Activated CD4-positive, alpha-beta T cell treated with anti-CD3 and anti-CD28 coated beads for 24 hours (primary cell): ENCODE measurements at regions not wholly inside any gene's neighbourhood (a gene's known extent, or its start where the extent isn't known, plus 50 kb on each side); places are given as distances from the start of the nearest gene placed in this dataset.
"Not testable (repeated sequence)": the region's sequence is repeated elsewhere in the genome, so short reads cannot be mapped to it uniquely, and the experiment has no call there.

ENCODE experiments used
- DNase-seq, 2 donors: peaks; one replicate each; pipeline ENCODE4 v3.0.0-alpha.2; 2020; ENCODE audit warnings: low read depth in 2 of 2

GRCh38 chr12:34303091-34303870 is 281.0 kb downstream of the ALG10 start:
- no peak for DNase-seq

DNA sequence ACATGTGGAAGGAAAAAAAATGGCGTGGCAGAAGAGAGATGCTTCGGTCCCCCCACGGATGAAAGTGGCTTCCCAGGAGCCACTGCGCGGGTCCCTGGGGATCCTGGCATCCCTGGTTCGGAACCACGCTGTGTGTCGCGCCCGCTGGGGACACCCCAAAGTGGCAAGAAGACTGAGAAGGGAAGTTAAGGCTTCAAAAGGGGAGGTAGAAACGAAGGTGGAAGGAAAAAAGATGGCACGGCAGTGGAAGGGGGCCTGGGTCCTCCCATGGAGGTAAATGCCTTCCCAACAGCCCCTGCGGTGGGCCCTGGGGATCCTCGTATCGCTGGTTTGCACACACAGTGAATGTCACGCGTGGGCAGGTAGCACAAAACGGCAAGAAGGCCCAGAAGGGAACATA is 281.7 kb downstream of the ALG10 start:
- no peak for DNase-seq

- no peak for DNase-seq
These were observed 282.2 kb downstream of the ALG10 start for GRCh38 chr12:34304546-34304945.

DNA sequence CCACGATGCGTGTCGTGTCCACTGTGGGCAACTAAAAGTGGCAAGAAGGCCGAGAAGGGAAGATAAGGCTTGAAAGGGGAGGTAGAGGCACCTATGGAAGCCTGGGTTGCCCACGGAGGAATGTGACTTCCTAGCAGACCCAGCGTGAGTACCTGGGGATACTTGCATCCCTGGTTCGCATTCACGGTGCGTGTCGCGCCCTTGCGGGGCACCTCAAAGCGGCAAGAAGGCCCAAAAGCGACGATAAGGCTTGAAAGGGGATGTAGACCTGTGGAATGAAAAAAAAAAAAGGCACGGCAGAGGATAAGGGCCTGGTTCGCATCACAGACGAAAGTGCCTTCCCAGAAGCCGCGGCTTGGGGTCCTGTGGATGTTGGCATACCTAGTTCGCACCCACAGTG is 282.9 kb downstream of the ALG10 start:
- DNase-seq, result no peak

- DNase-seq, result no peak
These were observed 284.0 kb downstream of the ALG10 start for GRCh38 chr12:34306133-34306830.

GRCh38 chr12:34309806-34310804 is 287.8 kb downstream of the ALG10 start:
- DNase-seq, result not testable (repeated sequence)

- DNase-seq, result no peak
These were observed 289.0 kb downstream of the ALG10 start for GRCh38 chr12:34311337-34311736.

GRCh38 chr12:34327671-34328070 is 305.4 kb downstream of the ALG10 start:
- DNase-seq, result no peak

DNA sequence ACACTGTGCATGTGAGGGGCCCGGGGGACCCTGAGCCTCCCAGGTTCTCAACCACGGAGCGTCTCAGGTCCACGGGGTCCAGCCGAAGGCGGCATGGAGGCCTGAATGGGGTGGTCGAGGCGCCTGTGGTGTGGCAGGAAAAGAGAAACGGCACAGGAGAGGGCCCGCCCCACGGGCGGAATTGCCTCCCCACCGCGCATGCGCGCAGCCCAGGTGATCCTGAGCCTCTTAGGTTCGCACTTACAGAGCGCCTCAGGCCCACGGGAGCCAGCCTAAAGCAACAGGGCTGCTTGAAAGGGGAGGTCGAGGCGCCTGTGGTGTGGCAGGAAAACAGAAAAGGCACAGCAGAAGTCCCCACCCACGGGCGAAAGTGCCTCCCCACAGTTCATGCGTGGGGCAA is 311.0 kb downstream of the ALG10 start:
- DNase-seq, result no peak

- no peak for DNase-seq
These were observed 312.2 kb downstream of the ALG10 start for GRCh38 chr12:34334538-34334937.

DNA sequence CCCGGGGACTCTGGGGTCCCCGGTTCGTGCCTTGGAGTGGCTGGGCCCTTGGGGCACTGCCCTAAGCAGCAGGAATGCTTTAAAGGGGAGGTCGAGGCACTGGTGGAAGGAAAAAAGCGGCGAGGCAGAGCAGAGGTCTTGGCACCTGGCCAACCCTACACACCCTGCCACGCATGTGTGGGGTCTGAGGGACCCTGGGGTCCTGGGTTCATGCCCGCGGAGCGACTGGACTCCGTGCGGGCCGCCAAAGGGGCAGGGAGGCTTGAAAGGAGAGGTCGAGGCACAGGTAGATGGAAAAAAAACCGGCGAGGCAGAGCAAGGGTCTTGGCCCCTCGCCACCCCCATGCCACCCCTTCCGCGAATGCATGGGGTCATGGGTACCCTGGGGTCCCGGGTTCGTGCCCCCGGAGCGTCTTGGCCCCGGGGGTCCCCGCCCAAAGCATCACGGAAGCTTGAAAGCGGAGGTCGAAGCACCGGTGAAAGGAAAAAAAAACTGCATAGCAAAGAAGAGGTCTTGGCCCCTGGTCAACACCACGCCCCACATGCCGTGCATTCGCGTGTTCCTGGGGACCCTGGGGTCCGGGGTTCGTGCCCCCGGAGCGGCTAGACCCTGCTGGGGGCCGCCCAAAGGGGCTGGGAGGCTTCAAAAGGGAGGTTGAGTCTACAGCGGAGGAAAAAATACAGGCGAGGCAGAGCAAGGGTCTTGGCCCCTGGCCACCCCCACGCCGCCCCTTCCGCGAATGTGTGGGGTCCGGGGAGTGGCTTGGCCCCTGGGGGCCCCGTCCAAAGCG is 312.9 kb downstream of the ALG10 start:
- DNase-seq, result no peak

GRCh38 chr12:34335819-34336262 is 313.5 kb downstream of the ALG10 start:
- no peak for DNase-seq

GRCh38 chr12:34336619-34337465 is 314.5 kb downstream of the ALG10 start:
- DNase-seq, result no peak

DNA sequence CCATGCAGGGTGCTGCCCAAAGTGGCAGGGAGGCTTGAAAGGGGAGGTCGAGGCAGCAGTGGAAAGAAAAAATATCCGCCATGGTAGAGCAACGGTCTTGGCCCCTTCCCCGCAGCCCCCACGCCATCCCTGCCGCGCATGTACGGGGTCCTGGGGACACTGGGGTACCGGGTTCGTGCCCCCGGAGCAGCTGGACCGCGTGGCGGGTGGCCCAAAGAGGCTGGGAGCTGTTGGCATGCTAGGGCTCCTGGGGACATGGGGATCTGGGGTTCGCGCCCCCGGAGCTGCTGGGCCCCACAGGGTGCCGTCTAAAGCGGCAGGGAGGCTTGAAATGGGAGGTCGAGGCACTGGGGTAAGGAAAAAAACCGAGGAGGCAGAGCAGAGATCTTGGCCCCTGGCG is 316.5 kb downstream of the ALG10 start:
- DNase-seq, result no peak

DNA sequence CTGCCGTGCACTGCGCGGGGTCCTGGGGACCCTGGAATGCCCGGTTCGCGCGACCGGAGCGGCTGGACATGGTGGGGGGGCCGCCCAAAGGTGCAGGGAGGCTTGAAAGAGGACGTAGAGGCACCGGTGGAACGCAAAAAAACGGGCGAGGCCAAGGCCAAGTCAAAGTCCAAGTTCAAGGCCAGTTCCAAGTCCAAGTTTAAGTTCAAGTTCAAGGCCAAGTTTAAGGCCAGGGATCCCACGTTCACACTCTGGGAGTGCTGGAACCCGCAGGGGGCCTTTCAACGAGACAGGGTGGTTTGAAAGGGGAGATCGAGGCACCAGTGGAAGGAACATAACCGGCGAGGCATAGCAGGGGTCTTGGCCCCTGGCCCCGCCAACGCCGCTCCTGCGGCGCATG is 317.6 kb downstream of the ALG10 start:
- DNase-seq, result no peak

DNA sequence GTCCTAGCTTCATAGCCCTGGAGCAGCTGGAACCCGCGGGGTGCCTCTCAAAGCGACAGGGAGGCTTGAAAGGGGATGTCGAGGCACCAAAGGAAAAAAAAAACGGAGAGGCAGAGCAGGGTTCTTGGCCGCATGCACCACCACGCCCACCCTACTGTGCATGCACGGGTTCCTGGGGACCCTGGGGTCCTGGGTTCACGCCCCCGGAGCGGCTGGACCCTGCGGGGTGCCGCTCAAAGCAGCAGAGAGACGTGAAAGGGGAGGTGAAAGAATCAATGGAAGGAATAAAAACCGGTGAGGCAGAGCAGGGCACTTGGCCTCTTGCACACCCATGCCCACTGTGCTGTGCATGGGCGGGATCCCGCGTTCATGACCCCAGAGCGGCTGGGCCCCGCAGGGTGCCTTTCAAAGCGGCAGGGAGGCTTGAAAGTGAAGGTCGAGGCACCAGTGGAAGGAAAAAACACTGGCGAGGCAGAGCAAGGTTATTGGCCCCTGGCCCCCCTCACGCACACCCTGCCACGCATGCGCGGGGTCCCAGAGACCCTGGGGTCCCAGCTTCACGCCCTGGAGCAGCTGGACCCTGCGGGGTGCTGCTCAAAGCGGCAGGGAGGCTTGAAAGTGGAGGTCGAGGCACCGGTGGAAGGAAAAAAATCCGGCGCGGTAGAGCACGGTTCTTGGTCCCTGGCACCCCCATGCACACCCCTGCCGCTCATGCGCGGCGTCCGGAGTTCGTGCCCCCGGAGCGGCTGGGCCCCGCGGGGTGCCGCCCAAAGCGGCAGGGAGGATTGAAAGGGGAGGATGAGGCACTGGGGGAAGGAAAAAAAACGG is 318.5 kb downstream of the ALG10 start:
- DNase-seq, result no peak

GRCh38 chr12:34341362-34341733 is 319.1 kb downstream of the ALG10 start:
- DNase-seq, result no peak

DNA sequence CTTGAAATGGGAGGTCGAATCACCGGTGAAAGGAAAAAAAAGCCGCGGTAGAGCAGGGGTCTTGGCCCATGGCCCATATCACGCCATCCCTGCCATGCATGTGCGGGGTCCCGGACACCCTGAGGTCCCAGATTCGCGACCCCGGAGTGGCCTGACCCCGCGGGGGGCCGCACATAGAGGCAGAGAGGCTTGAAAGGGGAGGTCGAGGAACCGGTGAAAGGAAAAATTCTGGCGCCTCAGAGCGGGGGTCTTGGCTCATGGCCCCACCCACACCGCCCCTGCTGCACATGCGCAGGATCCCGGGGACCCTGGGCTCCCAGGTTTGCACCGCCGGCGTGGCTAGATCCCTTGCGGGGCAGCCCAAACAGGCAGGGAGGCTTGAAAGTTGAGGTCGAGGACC is 319.8 kb downstream of the ALG10 start:
- no peak for DNase-seq

- no peak for DNase-seq
These were observed 321.0 kb downstream of the ALG10 start for GRCh38 chr12:34343345-34343744.

GRCh38 chr12:34343766-34344165 is 321.5 kb downstream of the ALG10 start:
- no peak for DNase-seq
